ENCODE measurements at regions not wholly inside any gene's neighbourhood (a gene's known extent, or its start where the extent isn't known, plus 50 kb on each side); places are given as distances from the start of the nearest gene placed in this dataset.

- H3K9me3 ChIP-seq (ENCODE audit: low read length), result no peaks in the 10 kb centered on the region
- H3K4me1 ChIP-seq (ENCODE audit: insufficient read depth, low read length), result no peaks in the 10 kb centered on the region
- ChIA-PET POLR2A (no interaction called here), CTCF (ENCODE audit: low intra/inter-chr PET ratio, low total read pairs) (no interaction called here)
- no peak overlapping the region for H2AFZ ChIP-seq (ENCODE audit: low read length)
- H3K27ac ChIP-seq (ENCODE audit: extremely low read length, insufficient read depth, low read length), result no peak overlapping the region
- ATAC-seq, result no peak
- FAIRE-seq, result no peak
- WGBS (ENCODE audit: low lambda C conversion rate), result no CpG with 5 or more reads among the region's 3 CpGs
- no peaks in the 10 kb centered on the region for H3K79me2 ChIP-seq (ENCODE audit: insufficient read depth, low read length)
- BruUV-seq (replicated peaks), result no TSS peak
- TF ChIP-seq MZF1 (CRISPR knock-in tag; IDR thresholded peaks at IDR 0.05; ENCODE audit: borderline replicate concordance), result no peak
- no peak for TF ChIP-seq BRD4 (CRISPR knock-in tag; IDR thresholded peaks at IDR 0.05)
- no peak for TF ChIP-seq PPARG (CRISPR knock-in tag; conservative IDR thresholded peaks at IDR 0.05)
- TF ChIP-seq, protein P1, sequence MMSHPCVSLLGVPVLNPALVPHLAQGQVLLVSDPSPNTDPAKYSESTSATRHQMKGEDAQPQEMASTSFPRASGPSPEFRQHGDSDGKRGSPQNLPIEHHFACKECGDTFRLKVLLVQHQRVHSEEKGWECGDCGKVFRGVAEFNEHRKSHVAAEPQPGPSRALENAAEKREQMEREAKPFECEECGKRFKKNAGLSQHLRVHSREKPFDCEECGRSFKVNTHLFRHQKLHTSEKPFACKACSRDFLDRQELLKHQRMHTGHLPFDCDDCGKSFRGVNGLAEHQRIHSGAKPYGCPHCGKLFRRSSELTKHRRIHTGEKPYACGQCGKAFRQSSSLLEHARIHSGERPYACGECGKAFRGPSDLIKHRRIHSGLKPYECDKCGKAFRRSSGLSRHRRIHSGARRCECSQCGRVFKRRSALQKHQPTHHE (CRISPR knock-in tag; IDR thresholded peaks at IDR 0.05; ENCODE audit: borderline replicate concordance), result no peak
- TF ChIP-seq AHDC1 (CRISPR knock-in tag; IDR thresholded peaks at IDR 0.05; ENCODE audit: borderline replicate concordance), result no peak
- no peak for TF ChIP-seq HES4 (CRISPR knock-in tag; IDR thresholded peaks at IDR 0.05; ENCODE audit: borderline replicate concordance)
- no peak for TF ChIP-seq ZNF335 (CRISPR knock-in tag; IDR thresholded peaks at IDR 0.05)
- in situ Hi-C loops (cut with HindIII; ENCODE audit: extremely low pct_ligation_motif_present, low pct_unique_long_range_greater_than_20kb) (no loop called here), intact Hi-C loops (cut with micrococcal nuclease; ENCODE audit: unreplicated experiment) (no loop called here)
- H3K4me3 ChIP-seq (replicated peaks in 1 of 3; ENCODE audit: insufficient read depth in 1 of 3, low read depth in 2 of 3, low read length in 3 of 3), result no peak overlapping the region
- no peaks in the 10 kb centered on the region for H3K27me3 ChIP-seq (ENCODE audit: control insufficient read depth in 1 of 2, insufficient read depth in 2 of 2, low read length in 2 of 2)
- H4K20me1 ChIP-seq (ENCODE audit: insufficient read depth, low read length), result no peaks in the 10 kb centered on the region
- H3K4me2 ChIP-seq (ENCODE audit: low read depth, low read length), result no peak overlapping the region
- H3K36me3 ChIP-seq (replicated peaks in 1 of 2; ENCODE audit: control insufficient read depth in 1 of 2, insufficient read depth in 2 of 2, low read length in 2 of 2), result no peaks in the 10 kb centered on the region
- H3K9ac ChIP-seq (ENCODE audit: insufficient read depth, low read depth, low read length), result no peak overlapping the region
- DNase-seq (ENCODE audit: low spot score), result no peak
These were observed 928.6 kb downstream of the TMEM121 start for GRCh38 chr14:106455026-106455425.

All from HepG2 (cell line).